ENCODE measurements at regions not wholly inside any gene's neighbourhood (a gene's known extent, or its start where the extent isn't known, plus 50 kb on each side); places are given as distances from the start of the nearest gene placed in this dataset.

GRCh38 chr2:15714609-15715008, 122.9 kb downstream of the DDX1 start:
- no peak for DNase-seq (ENCODE audit: extremely low read depth in 1 of 11, low read depth in 9 of 11, low spot score in 4 of 11)

GRCh38 chr2:15715596-15715995, 123.9 kb downstream of the DDX1 start:
- no peak for DNase-seq (ENCODE audit: extremely low read depth in 1 of 11, low read depth in 9 of 11, low spot score in 4 of 11)

DNA sequence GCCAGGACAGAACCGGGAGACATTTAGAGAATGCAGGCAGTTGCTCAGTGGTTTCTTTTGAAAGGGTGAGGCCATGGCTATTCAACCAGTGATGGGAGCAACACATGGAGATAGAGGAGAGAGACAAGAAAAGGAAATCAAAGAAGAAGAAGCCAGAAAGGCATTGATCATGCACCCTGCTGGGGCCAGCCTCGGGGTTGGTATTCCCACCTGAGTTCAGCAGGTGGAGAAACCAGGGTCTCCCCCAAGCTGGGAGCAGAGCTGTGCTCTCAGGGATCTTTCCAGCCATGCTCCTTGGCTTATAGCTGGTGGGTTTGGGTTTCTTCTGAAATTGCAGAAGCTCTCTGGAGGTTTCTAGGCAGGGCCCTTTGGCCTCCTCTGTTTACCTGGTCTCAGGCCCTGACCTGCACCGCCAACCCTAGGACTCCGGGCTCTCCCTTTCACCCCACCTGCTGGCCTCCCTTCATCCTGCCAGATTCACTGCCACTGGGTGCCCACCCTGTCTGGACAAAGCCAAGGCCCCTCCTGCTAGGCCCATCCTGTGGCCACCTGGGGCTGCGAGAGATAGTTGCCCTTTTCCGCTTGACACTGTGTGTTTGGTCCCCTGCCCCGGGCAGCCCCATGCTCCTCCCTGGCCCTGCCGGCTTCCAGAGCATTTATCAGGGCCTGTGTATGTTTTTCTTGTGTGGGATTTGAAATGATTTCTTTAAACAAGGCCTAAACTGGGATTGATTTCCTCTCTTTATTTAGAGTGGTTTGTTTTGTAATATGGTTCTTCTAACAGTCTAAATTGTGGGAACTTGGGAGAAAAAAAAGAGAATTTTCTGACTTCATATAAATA, 126.7 kb downstream of the DDX1 start:
- no peak for DNase-seq (ENCODE audit: extremely low read depth in 1 of 11, low read depth in 9 of 11, low spot score in 4 of 11)

- no peak for DNase-seq (ENCODE audit: extremely low read depth in 1 of 11, low read depth in 9 of 11, low spot score in 4 of 11)
These were observed 127.3 kb downstream of the DDX1 start for GRCh38 chr2:15718944-15719323.

DNA sequence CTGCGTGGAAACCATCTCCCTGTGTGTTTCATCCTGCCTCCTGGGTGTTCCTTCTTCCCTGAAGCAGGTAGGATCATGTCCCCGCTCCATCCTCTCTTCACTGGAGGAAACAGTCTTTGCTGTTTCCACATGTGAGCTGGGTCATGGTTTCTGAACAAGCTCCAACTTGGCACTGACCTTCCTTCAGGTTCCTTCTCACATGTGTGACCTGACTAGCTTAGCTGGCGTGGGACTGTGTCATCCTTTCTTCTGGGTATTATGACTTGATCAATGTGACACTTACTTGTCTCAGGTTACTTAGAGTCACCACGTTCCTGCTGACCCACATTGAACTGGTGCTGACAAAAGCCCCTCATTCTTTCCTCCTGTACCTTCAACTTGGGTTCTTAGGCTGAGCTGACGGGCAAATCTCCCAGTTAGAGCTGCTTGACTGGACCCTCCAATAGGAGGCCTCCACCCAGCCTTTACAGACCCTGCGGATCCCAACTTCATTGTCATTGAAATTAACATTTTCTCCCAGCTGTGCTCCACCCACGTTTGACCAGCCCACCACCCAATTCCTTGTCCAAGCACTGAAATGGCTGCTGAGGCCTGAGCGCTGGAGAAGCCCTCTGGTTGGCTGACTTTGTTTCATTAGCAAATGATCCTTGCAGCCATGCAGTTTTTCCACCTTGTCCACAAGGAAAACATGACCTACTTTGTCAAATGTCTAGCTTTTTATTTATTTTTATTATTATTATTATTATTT, 128.1 kb downstream of the DDX1 start:
- no peak for DNase-seq (ENCODE audit: extremely low read depth in 1 of 11, low read depth in 9 of 11, low spot score in 4 of 11)

DNA sequence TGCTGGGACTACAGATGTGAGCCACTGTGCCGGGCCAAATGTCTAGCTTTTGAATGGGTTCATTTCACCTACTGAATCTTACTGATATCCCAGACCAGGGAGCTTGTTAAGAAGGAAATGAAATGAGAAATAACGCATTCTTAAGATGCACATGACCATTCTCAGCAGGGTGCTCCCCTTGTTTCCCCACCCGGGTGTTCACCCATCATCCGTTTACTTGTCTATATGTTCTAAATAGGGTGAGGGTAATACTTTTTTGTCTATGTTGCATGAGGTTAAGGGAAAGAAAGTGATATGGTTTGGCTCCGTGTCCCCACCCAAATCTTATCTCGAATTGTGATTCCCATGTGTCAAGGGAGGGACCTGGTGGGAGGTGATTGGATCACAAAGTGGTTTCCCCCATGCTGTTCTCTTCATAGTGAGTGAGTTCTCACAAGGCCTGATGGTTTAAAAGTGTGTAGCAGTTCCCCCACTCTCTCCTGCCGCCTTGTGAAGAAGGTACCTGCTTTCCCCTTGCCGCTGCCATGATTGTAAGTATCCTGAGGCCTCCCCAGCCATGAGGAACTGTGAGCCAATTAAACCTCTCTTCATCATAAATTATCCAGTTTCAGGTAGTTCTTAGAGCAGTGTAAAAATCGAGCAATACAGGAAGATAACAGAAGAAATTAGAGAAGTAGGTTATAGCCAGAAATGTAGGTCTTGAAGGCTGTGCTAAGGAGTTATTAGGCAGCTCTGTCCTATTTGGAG, 129.1 kb downstream of the DDX1 start:
- no peak for DNase-seq (ENCODE audit: extremely low read depth in 1 of 11, low read depth in 9 of 11, low spot score in 4 of 11)

GRCh38 chr2:15721411-15722067, 129.9 kb downstream of the DDX1 start:
- DNase-seq (ENCODE audit: extremely low read depth in 1 of 11, low read depth in 9 of 11, low spot score in 4 of 11), result no peak

DNA sequence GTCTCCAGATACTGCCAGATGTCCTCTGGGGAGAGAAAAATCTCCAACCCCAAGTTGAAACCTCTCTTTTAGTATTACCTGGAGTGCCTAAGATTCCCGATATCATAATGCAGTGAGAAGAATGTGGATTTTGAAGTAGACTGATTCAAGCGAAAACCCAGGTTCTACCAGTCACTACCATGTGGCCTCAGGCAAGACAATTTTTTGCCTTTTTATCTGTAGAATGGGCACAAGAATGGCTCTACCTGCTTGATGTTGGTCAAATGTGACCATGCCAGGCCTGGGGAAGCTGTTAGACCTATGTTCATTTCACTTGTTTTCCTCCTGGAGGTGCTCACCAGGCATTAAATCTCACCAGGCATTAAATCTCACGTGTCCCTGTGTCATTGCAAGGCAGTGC, 131.3 kb downstream of the DDX1 start:
- no peak for DNase-seq (ENCODE audit: extremely low read depth in 1 of 11, low read depth in 9 of 11, low spot score in 4 of 11)

DNA sequence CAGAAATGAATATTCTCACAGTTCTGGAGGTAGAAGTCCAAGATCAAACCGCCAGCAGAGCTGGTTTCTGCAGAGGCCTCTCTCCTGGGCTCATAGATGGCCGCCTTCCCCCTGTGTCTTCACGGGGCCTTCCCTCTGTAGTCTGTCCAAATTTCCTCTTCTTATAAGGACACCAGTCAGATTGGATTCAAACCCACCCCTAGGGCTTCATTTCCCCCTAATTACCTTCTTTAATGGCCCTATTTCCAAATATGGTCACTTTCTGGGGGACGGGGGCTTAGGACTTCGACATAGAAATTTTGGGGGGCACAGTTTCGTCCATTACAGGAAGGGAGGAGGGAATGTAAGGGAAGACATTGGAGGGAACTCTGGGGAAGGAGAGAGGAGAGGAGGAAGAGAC, 132.6 kb downstream of the DDX1 start:
- no peak for DNase-seq (ENCODE audit: extremely low read depth in 1 of 11, low read depth in 9 of 11, low spot score in 4 of 11)

GRCh38 chr2:15725101-15725781, 133.6 kb downstream of the DDX1 start:
- DNase-seq (ENCODE audit: extremely low read depth in 1 of 11, low read depth in 9 of 11, low spot score in 4 of 11), result no peak

DNA sequence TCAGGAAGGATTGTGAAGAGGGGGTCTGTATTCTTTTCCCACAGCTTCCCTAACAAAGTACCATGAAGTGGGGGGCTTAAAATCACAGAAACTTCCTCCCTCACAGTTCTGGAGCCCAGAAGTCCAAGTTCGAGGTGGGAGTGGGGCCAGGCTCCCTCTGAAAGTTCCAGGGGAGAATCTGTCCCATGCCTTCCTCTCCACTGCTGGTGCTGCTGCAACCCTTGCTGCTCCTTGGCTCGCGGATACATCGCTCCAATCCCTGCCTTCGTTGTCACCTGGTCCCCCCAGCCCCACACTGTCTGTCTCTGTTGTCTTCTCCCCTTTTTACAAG, 134.1 kb downstream of the DDX1 start:
- DNase-seq (ENCODE audit: extremely low read depth in 1 of 11, low read depth in 9 of 11, low spot score in 4 of 11), result no peak

DNA sequence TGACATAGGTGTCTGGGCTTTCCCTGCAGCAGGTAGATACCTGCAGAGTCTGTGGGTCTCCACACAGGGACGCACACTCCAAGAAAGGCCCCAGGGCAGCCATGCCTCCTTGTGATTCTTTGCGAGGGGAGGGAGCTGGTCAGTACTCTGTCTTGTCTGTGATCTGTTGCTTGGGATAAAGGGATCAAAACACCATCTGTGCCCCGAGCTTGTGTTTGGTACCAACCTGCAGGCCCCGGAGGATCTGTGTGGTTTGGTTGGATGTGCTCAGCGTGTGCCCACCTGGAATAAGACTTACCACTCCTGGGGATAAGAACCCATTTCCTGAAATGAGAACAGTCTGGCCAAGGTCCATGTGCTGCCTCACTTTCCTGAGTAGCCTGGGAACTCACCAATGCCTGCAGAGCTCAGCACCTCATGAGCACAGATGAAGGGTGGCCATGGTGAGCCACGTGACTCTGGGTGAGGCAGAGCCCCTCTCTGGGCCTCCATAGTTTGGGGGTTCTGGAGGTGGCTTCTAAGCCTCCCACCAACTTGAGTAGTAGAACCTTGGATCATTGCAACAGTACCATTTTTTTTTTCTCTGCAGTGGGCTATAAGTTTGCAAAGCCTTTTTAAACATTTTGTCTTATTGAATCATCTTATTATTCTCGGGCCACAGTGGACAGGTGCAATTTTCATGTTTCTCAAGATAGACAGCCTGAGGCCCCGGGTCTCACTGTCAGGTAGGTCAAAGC, 134.8 kb downstream of the DDX1 start:
- DNase-seq (ENCODE audit: extremely low read depth in 1 of 11, low read depth in 9 of 11, low spot score in 4 of 11), result no peak

DNA sequence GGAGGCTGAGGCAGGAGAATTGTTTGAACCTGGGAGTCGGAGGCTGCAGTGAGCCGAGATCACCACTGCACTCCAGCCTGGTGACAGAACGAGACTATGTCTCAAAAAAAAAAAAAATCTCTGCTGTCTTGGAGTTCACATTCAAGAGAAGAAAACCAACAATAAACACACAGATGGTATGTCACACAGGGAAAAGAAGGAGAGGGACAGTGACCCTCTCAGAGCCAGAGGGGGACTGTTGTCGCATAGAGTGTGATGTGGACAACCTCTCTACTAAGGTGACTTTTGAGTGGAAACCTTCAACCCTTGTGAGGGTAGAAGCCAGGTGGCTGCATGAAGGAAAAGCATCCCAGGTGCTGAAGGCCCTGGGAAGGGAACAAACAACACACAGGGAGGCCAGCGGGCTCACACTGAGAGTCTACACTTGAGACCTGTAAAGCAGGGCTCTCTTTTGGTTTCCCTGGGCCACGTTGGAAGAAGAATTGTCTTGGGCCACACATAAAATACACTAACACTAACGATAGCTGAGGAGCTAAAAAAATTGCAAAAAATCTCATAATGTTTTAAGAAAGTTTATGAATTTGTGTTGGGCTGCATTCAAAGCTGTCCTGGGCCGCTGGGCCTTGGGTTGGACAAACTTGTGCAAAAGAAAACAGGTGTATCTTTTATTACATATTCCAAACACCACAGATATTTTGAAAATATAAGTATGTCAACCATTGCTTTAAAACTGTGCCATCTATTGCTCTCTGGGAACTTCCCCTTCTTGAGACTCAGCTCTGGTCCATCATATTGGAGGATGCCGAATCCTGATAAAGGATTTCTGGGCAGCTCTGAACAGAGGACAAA, 136.0 kb downstream of the DDX1 start:
- DNase-seq (ENCODE audit: extremely low read depth in 1 of 11, low read depth in 9 of 11, low spot score in 4 of 11), result no peak

DNA sequence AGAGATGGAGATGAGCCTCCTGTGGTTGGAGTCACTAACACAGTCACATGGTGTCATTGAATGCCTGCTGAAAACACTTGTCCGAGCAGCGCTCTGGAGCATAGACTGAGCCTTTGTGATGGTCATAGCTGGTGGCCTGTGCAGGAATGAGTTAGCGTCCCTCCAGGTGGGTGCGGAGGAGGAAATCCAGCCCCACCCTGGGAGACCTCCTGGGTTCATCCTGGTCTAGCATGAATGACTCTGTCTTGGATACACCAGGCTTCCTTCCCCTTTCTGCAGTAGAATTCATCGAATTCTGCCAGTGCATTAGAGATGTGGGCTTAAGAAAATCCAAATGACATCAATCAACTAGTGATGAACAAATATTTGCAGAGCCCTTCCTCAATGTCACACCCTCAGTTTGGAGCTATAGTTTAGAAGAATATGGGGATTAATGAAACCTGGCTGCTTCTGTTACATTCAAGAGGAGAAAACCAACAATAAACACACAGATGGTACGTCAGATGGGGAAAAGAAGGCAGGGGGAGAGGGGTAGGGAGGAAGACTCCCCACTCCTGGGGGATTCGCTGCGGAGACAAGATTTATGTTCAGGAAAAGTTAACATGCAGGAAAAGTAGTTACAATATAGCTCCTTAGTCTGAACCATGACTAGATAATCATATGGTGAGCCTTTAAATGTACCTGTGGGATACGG, 136.7 kb downstream of the DDX1 start:
- DNase-seq (ENCODE audit: extremely low read depth in 1 of 11, low read depth in 9 of 11, low spot score in 4 of 11), result no peak

- DNase-seq (ENCODE audit: extremely low read depth in 1 of 11, low read depth in 9 of 11, low spot score in 4 of 11), result no peak
These were observed 137.3 kb downstream of the DDX1 start for GRCh38 chr2:15729001-15729400.

DNA sequence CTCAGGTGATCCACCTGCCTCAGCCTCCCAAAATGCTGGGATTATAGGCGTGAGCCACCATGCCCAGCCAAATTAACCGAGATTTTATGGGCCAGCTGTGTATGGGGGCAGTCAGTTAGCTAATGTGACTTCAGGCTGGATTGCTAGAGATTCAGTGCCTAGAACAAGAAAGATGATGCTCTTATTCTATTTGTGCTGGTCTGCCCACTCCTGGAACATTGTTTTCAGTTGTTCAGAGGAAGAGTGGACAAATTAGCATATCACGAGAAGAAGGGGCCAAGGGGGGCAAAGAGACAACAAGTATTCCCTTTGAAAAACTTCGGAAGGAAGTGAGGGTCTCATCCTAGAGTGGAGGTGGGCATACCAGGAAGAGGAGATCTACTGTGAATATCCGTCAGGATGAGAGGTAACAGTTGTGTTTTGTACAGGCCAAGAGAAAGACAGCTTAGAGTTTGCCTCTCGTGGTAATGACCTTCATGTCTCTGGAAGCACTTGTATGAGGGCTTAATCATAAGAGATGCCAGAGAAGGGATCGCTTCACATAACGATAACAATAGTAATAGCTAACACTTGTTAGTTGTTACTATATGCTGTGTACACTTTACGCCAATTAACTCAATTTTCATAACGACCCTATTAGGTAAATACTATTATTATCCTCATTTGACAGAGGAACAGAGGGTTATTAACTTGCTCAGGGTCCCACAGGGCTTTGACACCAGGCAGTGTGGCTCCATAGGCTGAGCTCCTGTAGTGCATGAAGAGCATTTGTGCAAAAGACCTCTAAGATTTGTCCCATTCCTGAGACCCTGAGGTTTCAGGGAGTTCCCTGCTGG, 138.3 kb downstream of the DDX1 start:
- no peak for DNase-seq (ENCODE audit: extremely low read depth in 1 of 11, low read depth in 9 of 11, low spot score in 4 of 11)

Data from renal cortex interstitium (tissue), 11 donors.